LHCN-M2 (cell line): ENCODE measurements at regions not wholly inside any gene's neighbourhood (a gene's known extent, or its start where the extent isn't known, plus 50 kb on each side); places are given as distances from the start of the nearest gene placed in this dataset.
A peak's percentile ranks its signal among the peaks of the same experiment; 100 is the strongest.

Experiments
- DNase-seq: peaks from one replicate; pipeline ENCODE4 v3.0.0-alpha.2; 2012; ENCODE audit warnings: low read depth

DNA sequence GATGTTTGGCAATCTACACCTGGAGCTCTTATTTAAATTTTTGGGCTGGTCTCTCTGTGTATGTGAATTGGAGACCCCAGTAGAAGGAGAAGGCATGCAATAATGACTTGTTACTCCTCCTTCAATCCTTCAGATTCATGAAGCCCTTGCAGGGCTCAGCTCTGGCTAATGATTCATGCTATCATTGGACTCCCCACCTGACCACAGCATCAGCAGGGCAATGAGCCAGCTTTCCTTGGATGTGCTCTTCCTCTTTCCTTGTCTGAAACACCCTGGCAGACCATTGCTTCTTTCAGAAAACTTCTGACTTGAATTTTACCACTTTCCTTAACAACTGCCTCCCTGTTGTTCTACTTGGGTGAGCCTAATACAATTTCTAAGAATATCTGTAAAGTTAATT is 1019.2 kb downstream of the AACS start:
- DNase-seq = peak; percentile 34

GRCh38 chr12:126086242-126086641 is 1021.0 kb downstream of the AACS start:
- no peak for DNase-seq

- no peak for DNase-seq
Measured at GRCh38 chr12:126087692-126088091, 1022.5 kb downstream of the AACS start.

DNA sequence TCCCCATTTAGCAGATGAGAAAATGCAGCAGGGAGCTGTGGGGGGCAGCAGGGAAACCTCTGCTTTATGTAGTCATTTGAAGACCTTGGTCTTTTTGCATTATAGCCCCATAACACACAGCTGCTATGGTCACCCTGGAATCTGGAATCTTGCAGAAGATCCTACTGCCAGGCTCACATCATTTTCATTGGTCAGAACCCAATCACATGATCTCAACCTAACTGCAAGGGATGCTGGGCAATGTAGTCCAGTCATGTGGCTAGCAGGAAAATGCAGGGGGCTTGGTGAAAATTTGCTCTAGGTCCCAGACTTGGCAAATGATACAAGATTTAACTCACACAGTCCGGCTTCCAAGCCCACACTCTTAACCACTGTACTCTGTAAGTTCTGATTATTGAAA is 1028.7 kb downstream of the AACS start:
- DNase-seq = peak; percentile 34

GRCh38 chr12:126095748-126096510 is 1030.7 kb downstream of the AACS start:
- peak; percentile 12 for DNase-seq

DNA sequence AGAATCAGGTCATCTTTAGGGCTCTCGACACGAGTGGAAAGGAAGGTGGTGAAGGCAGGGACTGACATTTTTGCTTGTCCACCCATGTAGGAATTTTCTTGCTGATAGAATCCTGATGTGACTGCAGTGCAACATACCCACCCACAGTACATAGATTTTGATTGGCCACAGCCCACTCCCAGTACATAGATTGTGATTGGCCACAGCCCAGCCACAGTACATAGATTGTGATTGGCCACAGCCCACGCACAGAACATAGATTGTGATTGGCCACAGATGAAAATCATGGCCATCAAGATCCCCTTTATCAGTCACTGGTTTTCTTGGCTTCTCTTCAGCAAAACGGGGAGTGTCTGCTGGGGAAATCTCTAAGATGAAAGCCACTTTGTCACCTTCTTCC is 1041.5 kb downstream of the AACS start:
- DNase-seq = no peak

DNA sequence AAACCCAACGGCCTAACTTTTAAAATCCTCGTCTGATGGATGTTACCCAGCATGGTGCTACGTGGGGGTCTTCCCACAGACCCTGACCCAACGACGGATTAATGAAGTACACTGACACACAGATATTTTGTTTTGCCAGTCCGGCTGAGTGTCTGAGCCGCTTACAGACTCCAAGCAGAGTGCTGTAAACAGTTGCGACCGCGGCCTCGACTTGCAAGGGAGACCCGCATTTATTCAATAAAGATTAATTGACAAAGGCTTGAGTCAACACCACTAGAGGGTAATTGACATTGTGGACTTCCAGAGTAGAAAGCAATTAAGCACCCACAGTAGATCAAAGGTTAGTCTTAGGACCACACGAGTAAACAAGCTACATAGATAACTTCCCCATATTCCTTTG is 1042.4 kb downstream of the AACS start:
- no peak for DNase-seq

GRCh38 chr12:126108247-126108646 is 1043.0 kb downstream of the AACS start:
- no peak for DNase-seq

GRCh38 chr12:126112141-126112540 is 1046.9 kb downstream of the AACS start:
- no peak for DNase-seq

- DNase-seq = no peak
Measured at GRCh38 chr12:126112849-126113248, 1047.6 kb downstream of the AACS start.

- no peak for DNase-seq
Measured at GRCh38 chr12:126114441-126114840, 1049.2 kb downstream of the AACS start.

GRCh38 chr12:126117502-126117901 is 1052.3 kb downstream of the AACS start:
- no peak for DNase-seq

- no peak for DNase-seq
Measured at GRCh38 chr12:126139355-126139754, 1074.1 kb downstream of the AACS start.

- DNase-seq = no peak
Measured at GRCh38 chr12:126144603-126145002, 1079.4 kb downstream of the AACS start.

- DNase-seq = no peak
Measured at GRCh38 chr12:126147321-126147720, 1082.1 kb downstream of the AACS start.

GRCh38 chr12:126156806-126157574 is 1091.8 kb downstream of the AACS start:
- DNase-seq = no peak

- no peak for DNase-seq
Measured at GRCh38 chr12:126157575-126157966, 1092.3 kb downstream of the AACS start.

DNA sequence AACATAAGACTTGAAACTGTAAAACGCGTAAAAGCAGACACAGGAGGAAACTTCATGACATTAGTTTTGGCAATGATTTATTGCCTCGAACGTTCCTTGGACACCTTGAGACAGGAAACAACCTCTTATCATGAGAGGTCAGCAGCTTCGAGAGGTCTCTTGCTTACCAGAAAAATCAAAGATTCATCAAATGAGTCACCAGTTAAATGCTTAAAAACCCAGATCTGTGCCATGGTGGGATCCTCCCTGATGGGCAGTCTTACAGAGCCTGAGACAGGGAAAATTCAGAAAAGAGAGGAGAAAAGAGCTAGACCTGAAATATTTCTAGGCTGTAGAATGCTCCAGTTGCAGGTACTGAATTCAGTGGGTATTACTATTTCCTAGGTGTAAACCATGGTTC is 1093.9 kb downstream of the AACS start:
- no peak for DNase-seq

- DNase-seq = no peak
Measured at GRCh38 chr12:126160912-126161311, 1095.7 kb downstream of the AACS start.

- no peak for DNase-seq
Measured at GRCh38 chr12:126163984-126164383, 1098.7 kb downstream of the AACS start.

DNA sequence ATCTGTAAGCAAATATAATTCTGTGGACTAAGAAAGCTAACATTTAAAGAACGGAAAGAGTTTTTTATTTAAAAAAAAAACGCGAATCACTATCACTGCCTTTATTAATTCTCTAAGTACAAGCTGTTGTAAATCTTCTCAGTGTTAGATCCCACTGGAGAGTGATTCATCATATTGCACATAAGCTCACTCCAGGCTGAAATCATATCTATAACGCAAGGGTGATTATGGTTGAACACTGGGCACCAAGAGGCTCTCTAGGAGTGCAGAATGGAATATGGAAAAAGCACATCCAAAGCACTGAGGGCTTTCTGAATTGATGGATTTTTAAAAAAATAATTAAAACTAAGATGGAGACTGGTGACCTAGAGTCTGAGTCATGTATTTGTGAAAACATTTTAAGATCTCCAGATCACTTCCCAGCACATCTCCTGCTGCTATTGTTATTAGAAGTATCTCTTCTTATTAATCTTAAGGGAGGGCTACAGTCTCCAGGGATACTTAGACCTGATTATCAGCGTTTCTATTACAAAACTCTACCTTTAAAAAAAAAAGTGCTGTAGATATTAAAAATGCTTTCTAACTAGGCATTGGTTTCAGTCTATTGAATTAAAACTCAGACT is 1106.8 kb downstream of the AACS start:
- DNase-seq = peak; percentile 19

DNA sequence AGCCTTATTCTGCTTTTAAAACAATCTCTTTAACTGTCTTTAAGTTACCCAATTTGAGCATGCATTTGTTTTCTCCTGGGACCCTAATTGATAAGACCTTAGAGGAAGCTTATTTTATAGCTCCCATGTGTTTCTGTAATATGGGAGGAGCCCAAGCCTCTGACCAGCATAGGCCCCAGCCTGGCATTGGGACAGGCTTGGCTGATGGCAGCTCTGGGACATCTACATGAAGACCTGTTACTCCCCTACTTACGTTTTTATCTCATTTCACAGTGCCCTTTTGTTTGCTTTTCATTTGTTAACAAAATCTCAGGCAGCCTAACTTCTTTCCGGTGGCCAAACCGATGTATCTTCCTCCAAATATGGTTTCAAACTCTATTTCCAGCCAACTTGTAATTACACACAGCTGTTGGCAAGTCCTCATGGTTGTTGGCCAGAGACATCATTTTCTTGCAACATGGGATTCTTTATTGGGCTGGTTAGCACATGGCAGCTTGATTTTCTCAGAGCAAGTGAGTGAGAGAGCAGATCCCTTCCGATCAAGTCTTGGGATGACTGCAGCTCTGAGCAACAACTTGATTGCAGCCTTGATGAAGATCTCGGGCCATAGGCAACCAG is 1117.5 kb downstream of the AACS start:
- DNase-seq = peak; percentile 15
